Left hindlimb (tissue), 1 donor: ENCODE measurements at regions not wholly inside any gene's neighbourhood (a gene's known extent, or its start where the extent isn't known, plus 50 kb on each side); places are given as distances from the start of the nearest gene placed in this dataset.
A peak's percentile ranks its signal among the peaks of the same experiment; 100 is the strongest.

Experiments used
- DNase-seq: peaks from one replicate; pipeline ENCODE4 v3.0.0-alpha.2; 2018

- no peak for DNase-seq
These were observed 50.7 kb downstream of the ARHGAP35 start for GRCh38 chr19:46911456-46911855.

GRCh38 chr19:46913198-46913851 lies 52.5 kb downstream of the ARHGAP35 start:
- DNase-seq: no peak

- DNase-seq: no peak
These were observed 53.1 kb downstream of the ARHGAP35 start for GRCh38 chr19:46913852-46914430.

- DNase-seq: no peak
These were observed 54.6 kb downstream of the ARHGAP35 start for GRCh38 chr19:46915386-46915785.

GRCh38 chr19:46917002-46917401 lies 56.2 kb downstream of the ARHGAP35 start:
- no peak for DNase-seq

GRCh38 chr19:46919324-46919723 lies 58.5 kb downstream of the ARHGAP35 start:
- no peak for DNase-seq

- no peak for DNase-seq
These were observed 59.6 kb downstream of the ARHGAP35 start for GRCh38 chr19:46920362-46920761.

- DNase-seq: no peak
These were observed 60.3 kb downstream of the ARHGAP35 start for GRCh38 chr19:46921071-46921470.

- DNase-seq: no peak
These were observed 61.7 kb downstream of the ARHGAP35 start for GRCh38 chr19:46922465-46922864.

GRCh38 chr19:46924874-46925547 lies 64.2 kb downstream of the ARHGAP35 start:
- peak; percentile 49 for DNase-seq

- no peak for DNase-seq
These were observed 64.8 kb downstream of the ARHGAP35 start for GRCh38 chr19:46925548-46925950.

- no peak for DNase-seq
These were observed 65.6 kb downstream of the ARHGAP35 start for GRCh38 chr19:46926170-46927071.

GRCh38 chr19:46927106-46927505 lies 66.3 kb downstream of the ARHGAP35 start:
- no peak for DNase-seq

- no peak for DNase-seq
These were observed 67.1 kb downstream of the ARHGAP35 start for GRCh38 chr19:46927893-46928292.

GRCh38 chr19:46928951-46929350 lies 68.2 kb downstream of the ARHGAP35 start:
- DNase-seq: no peak

- DNase-seq: no peak
These were observed 70.4 kb downstream of the ARHGAP35 start for GRCh38 chr19:46931202-46931601.

- no peak for DNase-seq
These were observed 71.5 kb downstream of the ARHGAP35 start for GRCh38 chr19:46932346-46932745.

GRCh38 chr19:46935066-46935663 lies 74.4 kb downstream of the ARHGAP35 start:
- DNase-seq: no peak

GRCh38 chr19:46943150-46943946 lies 76.3 kb upstream of the NPAS1 start:
- DNase-seq: no peak

- DNase-seq: no peak
These were observed 75.4 kb upstream of the NPAS1 start for GRCh38 chr19:46944123-46944748.

- DNase-seq: peak; percentile 87
These were observed 74.6 kb upstream of the NPAS1 start for GRCh38 chr19:46944918-46945628.
